GM12892 (cell line): ENCODE measurements at regions not wholly inside any gene's neighbourhood (a gene's known extent, or its start where the extent isn't known, plus 50 kb on each side); places are given as distances from the start of the nearest gene placed in this dataset.

Source experiments
- POLR2A ChIP-seq: IDR thresholded peaks from 2 replicates; pipeline ENCODE4 v1.6.1; 2011; ENCODE audit warnings: low read depth, low read length, control low read depth
- POLR2AphosphoS5 ChIP-seq: IDR thresholded peaks from 2 replicates; pipeline ENCODE4 v1.6.1; 2011; ENCODE audit warnings: low read depth, low read length, control low read depth

GRCh38 chr13:79767126-79767525, 286.2 kb downstream of the NDFIP2 start:
- TF ChIP-seq POLR2A: no peak
- TF ChIP-seq POLR2AphosphoS5: no peak
